ENCODE measurements at regions not wholly inside any gene's neighbourhood (a gene's known extent, or its start where the extent isn't known, plus 50 kb on each side); places are given as distances from the start of the nearest gene placed in this dataset.

GRCh38 chr2:751474-751873 is 74.3 kb upstream of the TMEM18 start:
- H3K4me1 ChIP-seq: no peaks in the 10 kb centered on the region
- intact Hi-C loops (cut with DNase I): no loop called here

GRCh38 chr2:750628-751027 is 73.4 kb upstream of the TMEM18 start:
- Histone ChIP-seq H3K36me3 (no peaks in the 10 kb centered on the region), H3K4me1 (no peaks in the 10 kb centered on the region), H3K4me3 (no peak overlapping the region), H3K27ac (no peak overlapping the region), H3K27me3 (ENCODE audit: low read depth) (peaks cover 12% of the 10 kb centered on the region), H3K9me3 (no peaks in the 10 kb centered on the region)
- DNase-seq (no peak), ATAC-seq (no peak)
- TF ChIP-seq, protein P1, sequence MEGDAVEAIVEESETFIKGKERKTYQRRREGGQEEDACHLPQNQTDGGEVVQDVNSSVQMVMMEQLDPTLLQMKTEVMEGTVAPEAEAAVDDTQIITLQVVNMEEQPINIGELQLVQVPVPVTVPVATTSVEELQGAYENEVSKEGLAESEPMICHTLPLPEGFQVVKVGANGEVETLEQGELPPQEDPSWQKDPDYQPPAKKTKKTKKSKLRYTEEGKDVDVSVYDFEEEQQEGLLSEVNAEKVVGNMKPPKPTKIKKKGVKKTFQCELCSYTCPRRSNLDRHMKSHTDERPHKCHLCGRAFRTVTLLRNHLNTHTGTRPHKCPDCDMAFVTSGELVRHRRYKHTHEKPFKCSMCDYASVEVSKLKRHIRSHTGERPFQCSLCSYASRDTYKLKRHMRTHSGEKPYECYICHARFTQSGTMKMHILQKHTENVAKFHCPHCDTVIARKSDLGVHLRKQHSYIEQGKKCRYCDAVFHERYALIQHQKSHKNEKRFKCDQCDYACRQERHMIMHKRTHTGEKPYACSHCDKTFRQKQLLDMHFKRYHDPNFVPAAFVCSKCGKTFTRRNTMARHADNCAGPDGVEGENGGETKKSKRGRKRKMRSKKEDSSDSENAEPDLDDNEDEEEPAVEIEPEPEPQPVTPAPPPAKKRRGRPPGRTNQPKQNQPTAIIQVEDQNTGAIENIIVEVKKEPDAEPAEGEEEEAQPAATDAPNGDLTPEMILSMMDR (IDR thresholded peaks at IDR 0.05): no peak
- intact Hi-C loops (cut with DNase I): no loop called here

More at GRCh38 chr2:751474-751873, 74.3 kb upstream of the TMEM18 start:
- ATAC-seq (no peak), DNase-seq (no peak)
- Histone ChIP-seq H3K27ac (no peak overlapping the region), H3K4me3 (no peak overlapping the region), H3K36me3 (no peaks in the 10 kb centered on the region), H3K9me3 (no peaks in the 10 kb centered on the region), H3K27me3 (ENCODE audit: low read depth) (peaks cover 8% of the 10 kb centered on the region)
- TF ChIP-seq, protein P1 (IDR thresholded peaks at IDR 0.05): no peak

DNA sequence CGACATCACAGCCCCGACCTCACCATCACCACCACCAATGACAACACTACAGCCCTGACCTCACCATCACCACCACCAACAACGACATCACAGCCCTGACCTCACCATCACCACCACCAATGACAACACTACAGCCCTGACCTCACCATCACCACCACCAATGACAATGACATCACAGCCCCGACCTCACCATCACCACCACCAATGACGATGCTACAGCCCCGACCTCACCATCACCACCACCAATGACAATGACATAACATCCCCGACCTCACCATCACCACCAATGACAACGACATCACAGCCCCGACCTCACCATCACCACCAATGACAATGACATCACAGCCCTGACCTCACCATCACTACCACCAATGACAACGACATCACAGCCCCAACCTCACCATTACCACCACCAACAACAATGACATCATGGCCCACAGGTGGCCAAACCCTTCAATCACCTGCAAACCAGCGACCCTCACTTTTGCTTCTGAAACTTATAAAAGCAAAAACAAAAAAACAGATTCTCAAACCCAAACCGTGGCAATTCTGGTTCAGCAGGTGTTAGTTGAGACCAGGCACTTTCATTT is 70.7 kb upstream of the TMEM18 start:
- peaks cover 6% of the 10 kb centered on the region for H3K27me3 ChIP-seq (ENCODE audit: low read depth)
- H3K27ac ChIP-seq: no peak overlapping the region
- no peak overlapping the region for H3K4me3 ChIP-seq
- no peaks in the 10 kb centered on the region for H3K36me3 ChIP-seq
- no peaks in the 10 kb centered on the region for H3K9me3 ChIP-seq
- ATAC-seq: no peak
- intact Hi-C loops (cut with DNase I): no loop called here
- TF ChIP-seq, protein P1 (IDR thresholded peaks at IDR 0.05): no peak
- no peak for DNase-seq
- no peaks in the 10 kb centered on the region for H3K4me1 ChIP-seq

DNA sequence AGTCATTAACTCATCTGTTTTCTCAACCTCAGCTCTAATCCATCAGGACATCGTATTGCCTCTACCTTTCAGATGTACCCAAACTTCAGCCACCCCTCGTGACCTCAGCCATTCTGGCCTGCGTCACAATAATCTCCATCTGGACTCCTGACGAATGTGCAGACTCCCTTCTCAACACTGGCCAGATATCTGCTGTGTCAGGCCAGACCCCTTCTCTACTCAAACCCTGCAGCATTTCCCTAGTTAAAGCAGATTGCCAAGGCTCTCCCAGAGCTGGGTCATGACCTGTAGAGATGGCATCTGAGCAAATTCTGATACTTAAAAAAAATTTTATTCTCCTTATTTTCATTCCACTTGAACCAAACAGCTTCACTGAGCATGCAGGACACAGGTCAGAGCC is 69.5 kb upstream of the TMEM18 start:
- H3K36me3 ChIP-seq: no peaks in the 10 kb centered on the region
- H3K4me1 ChIP-seq: no peaks in the 10 kb centered on the region
- no peaks in the 10 kb centered on the region for H3K9me3 ChIP-seq
- DNase-seq (no peak), ATAC-seq (no peak)
- H3K27ac ChIP-seq: no peak overlapping the region
- peaks cover 15% of the 10 kb centered on the region for H3K27me3 ChIP-seq (ENCODE audit: low read depth)
- TF ChIP-seq, protein P1 (IDR thresholded peaks at IDR 0.05): no peak
- no peak overlapping the region for H3K4me3 ChIP-seq
- intact Hi-C loops (cut with DNase I): no loop called here

- intact Hi-C loops (cut with DNase I): no loop called here
- ATAC-seq (no peak), DNase-seq (no peak)
Measured at GRCh38 chr2:744088-744487, 66.9 kb upstream of the TMEM18 start.

More at GRCh38 chr2:744088-744487, 66.9 kb upstream of the TMEM18 start:
- Histone ChIP-seq H3K9me3 (no peaks in the 10 kb centered on the region), H3K4me1 (peaks cover 12% of the 10 kb centered on the region), H3K27me3 (ENCODE audit: low read depth) (peaks cover 30% of the 10 kb centered on the region), H3K4me3 (no peak overlapping the region), H3K36me3 (no peaks in the 10 kb centered on the region), H3K27ac (no peak overlapping the region)
- TF ChIP-seq, protein P1 (IDR thresholded peaks at IDR 0.05): no peak

Measured in lower lobe of right lung (tissue), 2 donors.